Upper lobe of left lung (tissue), 4 donors: ENCODE measurements at regions not wholly inside any gene's neighbourhood (a gene's known extent, or its start where the extent isn't known, plus 50 kb on each side); places are given as distances from the start of the nearest gene placed in this dataset.

Experiments used
- EP300 ChIP-seq, 4 donors: sonication (generic); formaldehyde crosslinking; IDR thresholded peaks; one replicate each; pipeline ENCODE4 v1.5.1; 2017; ENCODE audit warnings: antibody characterized with exemption in 4 of 4, control low read depth in 2 of 4
- POLR2A ChIP-seq, 4 donors: fragments of 450-650 bp; IDR thresholded peaks; one replicate each; pipeline ENCODE4 v1.5.1; 2016 to 2017; ENCODE audit warnings: antibody characterized with exemption in 4 of 4, mild to moderate bottlenecking in 2 of 4
- POLR2AphosphoS5 ChIP-seq, 2 donors: sonication (generic); formaldehyde crosslinking; IDR thresholded peaks; one replicate each; pipeline ENCODE4 v1.5.1; 2017; ENCODE audit warnings: antibody characterized with exemption in 2 of 2
- TF ChIP-seq, protein P1 (sequence below), 6 experiments: fragments of 450-650 bp in 4 of 6; fragments of 200-600 bp in 2 of 6; sonication (generic) in 2 of 6; IDR thresholded peaks; one replicate each; pipeline ENCODE4 v1.5.1; 2016 to 2019; ENCODE audit warnings: antibody characterized with exemption in 6 of 6

DNA sequence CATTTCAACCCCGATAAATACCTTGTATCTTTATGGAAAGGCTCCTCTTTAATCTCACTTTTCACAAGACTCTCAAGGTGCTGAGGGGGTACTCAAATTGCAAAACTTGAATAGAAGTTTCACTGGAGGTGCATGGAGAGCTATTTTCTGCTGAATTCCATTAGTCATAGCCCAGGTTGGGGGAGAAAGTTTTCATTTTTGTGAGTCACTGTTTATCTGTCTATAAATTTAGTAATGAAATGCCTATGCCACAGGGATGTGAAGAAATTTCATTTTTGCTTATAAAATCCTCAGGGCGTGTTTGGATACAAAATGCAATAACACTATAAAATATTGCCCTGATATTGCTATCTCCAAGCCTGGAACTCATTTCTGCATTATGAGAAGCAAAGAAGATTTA, 346.3 kb downstream of the LRATD1 start:
- no peak for TF ChIP-seq EP300 (IDR thresholded peaks at IDR 0.05)
- TF ChIP-seq, protein P1, sequence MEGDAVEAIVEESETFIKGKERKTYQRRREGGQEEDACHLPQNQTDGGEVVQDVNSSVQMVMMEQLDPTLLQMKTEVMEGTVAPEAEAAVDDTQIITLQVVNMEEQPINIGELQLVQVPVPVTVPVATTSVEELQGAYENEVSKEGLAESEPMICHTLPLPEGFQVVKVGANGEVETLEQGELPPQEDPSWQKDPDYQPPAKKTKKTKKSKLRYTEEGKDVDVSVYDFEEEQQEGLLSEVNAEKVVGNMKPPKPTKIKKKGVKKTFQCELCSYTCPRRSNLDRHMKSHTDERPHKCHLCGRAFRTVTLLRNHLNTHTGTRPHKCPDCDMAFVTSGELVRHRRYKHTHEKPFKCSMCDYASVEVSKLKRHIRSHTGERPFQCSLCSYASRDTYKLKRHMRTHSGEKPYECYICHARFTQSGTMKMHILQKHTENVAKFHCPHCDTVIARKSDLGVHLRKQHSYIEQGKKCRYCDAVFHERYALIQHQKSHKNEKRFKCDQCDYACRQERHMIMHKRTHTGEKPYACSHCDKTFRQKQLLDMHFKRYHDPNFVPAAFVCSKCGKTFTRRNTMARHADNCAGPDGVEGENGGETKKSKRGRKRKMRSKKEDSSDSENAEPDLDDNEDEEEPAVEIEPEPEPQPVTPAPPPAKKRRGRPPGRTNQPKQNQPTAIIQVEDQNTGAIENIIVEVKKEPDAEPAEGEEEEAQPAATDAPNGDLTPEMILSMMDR (IDR thresholded peaks at IDR 0.05) = no peak
- no peak for TF ChIP-seq POLR2A (IDR thresholded peaks at IDR 0.05)
- TF ChIP-seq POLR2AphosphoS5 (IDR thresholded peaks at IDR 0.05) = no peak
